ENCODE measurements at regions not wholly inside any gene's neighbourhood (a gene's known extent, or its start where the extent isn't known, plus 50 kb on each side); places are given as distances from the start of the nearest gene placed in this dataset.

DNA sequence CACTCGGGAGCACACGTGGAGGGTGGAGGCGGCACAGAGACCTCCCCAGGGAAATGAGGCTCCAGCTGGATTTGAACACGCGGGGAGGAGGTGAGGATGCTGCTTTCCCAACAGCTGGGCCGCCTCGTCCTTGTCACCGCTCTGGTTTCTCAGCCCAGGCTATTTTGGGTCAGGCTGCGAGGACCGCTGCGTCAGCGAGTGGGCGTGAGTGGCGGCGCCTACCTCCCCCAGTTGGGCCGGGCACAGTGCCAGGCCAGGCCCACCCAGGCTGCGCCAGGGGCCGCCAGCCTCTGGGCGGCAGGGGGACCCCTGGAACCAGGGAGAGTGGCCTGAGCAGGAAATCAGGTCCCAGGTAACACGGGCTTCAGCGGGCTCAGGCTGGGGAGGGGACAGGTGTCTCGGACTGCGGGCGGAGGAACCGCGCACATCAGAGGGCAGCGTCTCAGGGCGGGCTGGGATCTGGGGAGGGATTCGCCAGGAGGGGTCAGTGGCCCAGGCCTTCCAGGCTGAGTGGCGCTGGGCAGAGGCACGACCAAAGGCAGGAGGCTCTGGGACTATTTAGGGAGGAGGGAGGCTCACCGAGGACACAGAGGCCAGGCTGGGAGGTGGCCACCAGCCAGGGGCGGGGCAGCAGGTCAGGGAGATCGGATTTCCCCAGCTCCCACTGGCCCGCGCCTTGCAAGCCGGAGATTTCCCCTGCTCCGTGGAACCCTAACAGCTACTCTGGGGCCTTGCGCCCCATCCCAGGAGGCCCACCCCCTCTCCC lies 125.2 kb upstream of the RET start:
- DNase-seq (ENCODE audit: low read depth) = no peak

- DNase-seq (ENCODE audit: low read depth) = peak; percentile 50
Measured at GRCh38 chr10:42952349-42952748, 124.5 kb upstream of the RET start.

- no peak for DNase-seq (ENCODE audit: low read depth)
Measured at GRCh38 chr10:42952931-42953683, 123.8 kb upstream of the RET start.

DNA sequence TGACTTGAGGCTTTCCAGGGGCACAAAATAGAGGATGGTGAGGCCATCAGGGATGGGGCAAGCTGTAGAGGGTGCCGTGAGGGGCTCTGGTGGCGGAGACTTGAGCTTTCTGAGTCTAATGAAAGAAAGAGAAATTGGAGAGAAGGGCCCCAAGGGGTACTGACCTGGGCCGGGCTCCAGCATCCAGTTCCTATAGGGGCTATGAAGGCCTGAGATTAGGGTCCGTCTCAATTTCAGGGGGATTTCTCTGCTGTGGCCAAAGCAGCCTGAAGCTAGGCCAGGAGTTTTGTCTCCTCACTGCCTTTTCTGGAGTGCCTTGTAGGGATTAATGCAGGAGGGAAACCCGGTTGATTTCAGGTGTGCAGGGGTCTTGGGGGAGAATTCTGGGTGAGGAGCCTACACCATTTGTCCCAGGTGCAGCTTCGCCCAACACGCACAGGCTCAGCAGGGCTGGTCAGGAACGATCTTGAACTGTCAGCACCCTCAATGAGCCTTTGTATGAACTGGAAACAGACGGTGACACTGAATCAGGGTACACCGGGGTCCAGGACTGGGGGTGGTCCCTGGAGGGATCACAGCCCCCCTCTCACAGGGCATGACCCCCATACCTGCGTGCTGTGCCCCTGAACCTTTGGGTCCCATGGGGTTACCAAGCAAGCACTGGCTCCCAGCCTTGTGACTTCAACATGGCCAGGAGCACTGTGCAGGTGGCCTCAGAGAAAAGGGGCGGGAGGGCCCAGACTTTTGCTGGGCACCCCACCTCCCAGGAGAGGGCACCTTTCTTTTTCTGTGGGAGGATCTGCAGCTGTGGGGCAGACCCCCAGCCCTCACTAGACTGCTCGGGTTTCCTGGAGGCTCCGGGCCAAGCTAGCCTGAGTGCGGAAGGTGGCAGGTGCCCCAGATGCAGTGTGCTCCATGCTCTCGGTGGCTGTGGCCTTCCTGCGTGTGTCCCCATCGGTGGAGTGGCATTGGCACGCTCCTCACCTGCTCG lies 122.9 kb upstream of the RET start:
- no peak for DNase-seq (ENCODE audit: low read depth)

- no peak for DNase-seq (ENCODE audit: low read depth)
Measured at GRCh38 chr10:42954766-42955492, 121.9 kb upstream of the RET start.

DNA sequence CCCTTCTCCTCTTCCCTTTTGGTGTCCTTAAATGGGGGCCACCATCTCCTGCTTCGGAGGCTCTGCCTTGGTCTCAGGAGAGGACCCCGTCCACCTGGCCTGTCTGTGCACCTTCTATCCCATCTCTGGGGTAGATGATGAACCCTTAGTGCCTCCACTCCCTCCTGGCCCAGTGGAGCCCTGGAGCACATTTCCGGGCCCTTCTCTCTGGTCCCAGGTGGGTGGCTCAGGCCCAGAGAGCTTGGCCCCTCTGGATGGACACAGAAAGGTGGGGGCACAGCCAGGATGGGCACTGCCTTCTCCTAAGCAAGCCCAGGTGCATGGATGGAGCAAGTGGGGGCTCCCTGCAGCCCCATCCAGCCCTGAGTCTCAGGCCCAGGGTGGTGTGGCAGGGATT lies 121.4 kb upstream of the RET start:
- no peak for DNase-seq (ENCODE audit: low read depth)

- no peak for DNase-seq (ENCODE audit: low read depth)
Measured at GRCh38 chr10:42956045-42956444, 120.8 kb upstream of the RET start.

- DNase-seq (ENCODE audit: low read depth) = no peak
Measured at GRCh38 chr10:42958142-42958868, 118.6 kb upstream of the RET start.

DNA sequence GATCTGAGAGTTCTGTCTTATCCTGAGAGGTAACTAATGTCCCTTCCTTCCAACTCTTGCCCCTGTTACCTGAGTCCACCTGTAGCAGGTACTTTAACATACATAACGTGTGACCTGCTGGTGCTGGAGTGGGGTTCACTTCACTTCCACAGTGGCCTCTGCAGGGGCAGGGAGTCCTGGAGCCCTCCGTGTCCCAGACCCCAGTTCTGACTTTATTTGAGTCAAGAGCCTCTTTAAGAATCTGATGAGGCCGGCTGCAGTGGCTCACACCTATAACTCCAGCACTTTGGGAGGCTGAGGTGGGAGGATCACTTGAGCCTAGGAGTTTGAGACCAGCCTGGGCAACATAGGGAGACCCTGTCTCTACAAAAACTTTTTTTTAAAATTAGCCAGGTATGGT lies 117.0 kb upstream of the RET start:
- DNase-seq (ENCODE audit: low read depth) = no peak

DNA sequence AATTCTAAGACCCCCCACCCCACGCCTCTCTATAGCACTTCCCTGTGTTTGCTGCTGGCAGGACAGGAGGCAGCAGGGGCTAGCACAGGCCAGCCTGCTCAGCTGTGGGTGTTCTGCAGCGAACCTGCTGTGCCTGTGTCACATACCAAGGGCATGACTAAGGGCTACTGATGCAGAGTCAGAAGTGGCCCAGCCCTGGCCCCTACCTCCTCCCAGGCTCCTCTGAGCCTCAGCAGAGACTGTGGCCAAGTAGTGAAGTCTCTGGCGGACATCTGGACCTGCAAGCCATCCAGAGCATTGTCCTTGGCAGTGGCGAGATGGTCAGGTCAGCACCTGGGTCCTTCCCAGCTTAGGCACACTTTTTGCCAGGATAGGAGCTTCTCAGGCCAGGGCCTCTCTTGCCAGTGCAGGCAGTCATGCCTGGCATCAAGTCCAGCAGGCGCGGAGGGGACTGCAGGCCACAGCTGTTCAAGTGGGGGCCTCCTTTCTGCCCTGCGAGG lies 116.3 kb upstream of the RET start:
- DNase-seq (ENCODE audit: low read depth) = peak; percentile 65

- DNase-seq (ENCODE audit: low read depth) = no peak
Measured at GRCh38 chr10:42960991-42961795, 115.7 kb upstream of the RET start.

GRCh38 chr10:42961796-42962109 lies 115.1 kb upstream of the RET start:
- no peak for DNase-seq (ENCODE audit: low read depth)

- no peak for DNase-seq (ENCODE audit: low read depth)
Measured at GRCh38 chr10:42962110-42962901, 114.6 kb upstream of the RET start.

DNA sequence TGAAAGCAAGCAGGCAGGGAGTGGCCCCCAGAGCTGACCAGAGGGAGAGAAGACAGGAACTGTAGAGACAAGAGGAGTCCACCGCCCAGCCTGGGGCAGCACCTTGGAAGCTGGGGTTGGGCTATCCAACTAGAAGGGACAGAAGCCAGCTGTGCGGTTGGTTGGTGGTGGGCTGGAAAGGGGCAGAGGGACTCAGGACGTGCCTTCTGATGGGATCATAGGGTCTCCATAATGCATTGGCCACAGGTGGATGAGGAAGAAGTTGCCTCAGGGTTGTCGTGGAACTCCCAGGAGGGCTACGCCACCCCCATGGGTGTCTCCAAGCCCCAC lies 114.0 kb upstream of the RET start:
- no peak for DNase-seq (ENCODE audit: low read depth)

DNA sequence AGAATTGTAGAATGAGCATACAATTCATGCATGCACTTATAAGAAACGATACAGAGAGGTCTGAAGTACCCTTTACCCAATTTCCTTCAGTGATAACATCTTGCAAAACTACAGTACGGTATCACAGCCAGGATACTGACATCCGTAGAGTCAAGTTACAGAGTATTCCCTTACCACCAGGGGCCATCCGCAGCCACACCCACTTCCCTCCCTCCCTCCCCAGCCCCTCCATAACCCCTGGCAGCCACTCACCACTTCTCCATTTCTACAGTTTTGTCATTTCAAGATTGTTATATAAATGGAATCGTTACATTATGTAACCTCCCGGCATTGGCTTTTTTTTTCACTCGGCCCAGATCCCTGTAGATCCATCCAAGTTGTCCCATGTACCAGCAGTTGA lies 113.6 kb upstream of the RET start:
- DNase-seq (ENCODE audit: low read depth) = no peak

- no peak for DNase-seq (ENCODE audit: low read depth)
Measured at GRCh38 chr10:42969147-42969546, 107.7 kb upstream of the RET start.

DNA sequence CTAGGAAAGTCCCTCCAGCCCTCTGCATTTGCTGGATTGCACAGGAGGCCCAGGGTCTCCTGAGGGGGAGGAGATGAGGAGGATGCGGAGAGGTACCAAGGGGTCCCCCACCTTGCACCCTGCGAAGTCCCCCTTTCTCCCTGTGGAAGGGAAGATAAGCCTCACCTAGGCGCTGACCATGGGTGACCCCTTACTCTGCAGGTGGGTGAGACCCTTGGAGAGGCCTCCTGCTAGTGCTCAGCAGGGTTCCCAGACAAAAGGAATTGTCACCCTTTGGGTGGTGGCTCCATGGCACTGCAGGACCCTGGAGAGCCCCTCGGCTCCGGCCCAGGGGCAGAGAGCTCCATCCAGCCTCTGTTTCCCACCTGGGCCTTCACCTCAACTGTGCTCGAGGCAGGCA lies 107.0 kb upstream of the RET start:
- no peak for DNase-seq (ENCODE audit: low read depth)

- no peak for DNase-seq (ENCODE audit: low read depth)
Measured at GRCh38 chr10:42970451-42971250, 106.2 kb upstream of the RET start.

DNA sequence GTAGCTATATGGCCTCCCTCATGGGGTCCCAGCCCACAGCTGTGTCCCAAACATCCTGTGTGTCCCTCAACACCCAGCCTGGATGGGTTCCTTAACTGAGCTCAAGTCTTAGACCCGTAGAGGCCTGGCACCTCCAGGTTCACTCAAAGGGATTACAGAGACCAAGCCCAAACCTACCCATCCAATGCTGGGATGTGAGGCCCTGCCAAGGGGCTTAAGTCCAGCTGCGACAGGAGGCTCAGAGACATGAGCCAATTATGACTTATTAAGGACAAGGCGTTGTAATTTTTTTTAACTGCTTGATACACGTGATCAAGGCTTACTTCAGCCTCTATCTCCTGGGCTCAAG lies 105.6 kb upstream of the RET start:
- DNase-seq (ENCODE audit: low read depth) = no peak
